ENCODE measurements at regions not wholly inside any gene's neighbourhood (a gene's known extent, or its start where the extent isn't known, plus 50 kb on each side); places are given as distances from the start of the nearest gene placed in this dataset.

DNA sequence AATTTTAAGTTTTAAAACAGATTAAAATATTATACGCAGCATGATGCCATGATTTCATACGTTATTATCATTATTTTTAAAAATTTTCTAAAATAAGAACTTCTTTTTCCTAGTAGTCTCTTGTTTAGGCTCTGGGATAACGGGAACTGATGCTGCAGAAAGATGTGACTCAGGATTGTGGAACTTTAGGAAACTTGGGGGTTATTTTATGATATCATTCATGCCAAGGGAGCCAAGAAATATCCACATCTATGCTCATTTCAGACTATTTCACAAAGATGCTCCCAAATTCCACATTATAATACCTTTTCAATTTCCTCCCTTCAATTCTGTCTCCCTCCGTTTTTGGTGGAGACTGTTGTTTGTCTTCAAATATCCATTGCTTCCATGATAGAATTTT is 236.4 kb downstream of the HS3ST3A1 start:
- no peaks in the 10 kb centered on the region for H3K9me3 Mint-ChIP-seq (ENCODE audit: unreplicated experiment)
- TF ChIP-seq, protein P1, sequence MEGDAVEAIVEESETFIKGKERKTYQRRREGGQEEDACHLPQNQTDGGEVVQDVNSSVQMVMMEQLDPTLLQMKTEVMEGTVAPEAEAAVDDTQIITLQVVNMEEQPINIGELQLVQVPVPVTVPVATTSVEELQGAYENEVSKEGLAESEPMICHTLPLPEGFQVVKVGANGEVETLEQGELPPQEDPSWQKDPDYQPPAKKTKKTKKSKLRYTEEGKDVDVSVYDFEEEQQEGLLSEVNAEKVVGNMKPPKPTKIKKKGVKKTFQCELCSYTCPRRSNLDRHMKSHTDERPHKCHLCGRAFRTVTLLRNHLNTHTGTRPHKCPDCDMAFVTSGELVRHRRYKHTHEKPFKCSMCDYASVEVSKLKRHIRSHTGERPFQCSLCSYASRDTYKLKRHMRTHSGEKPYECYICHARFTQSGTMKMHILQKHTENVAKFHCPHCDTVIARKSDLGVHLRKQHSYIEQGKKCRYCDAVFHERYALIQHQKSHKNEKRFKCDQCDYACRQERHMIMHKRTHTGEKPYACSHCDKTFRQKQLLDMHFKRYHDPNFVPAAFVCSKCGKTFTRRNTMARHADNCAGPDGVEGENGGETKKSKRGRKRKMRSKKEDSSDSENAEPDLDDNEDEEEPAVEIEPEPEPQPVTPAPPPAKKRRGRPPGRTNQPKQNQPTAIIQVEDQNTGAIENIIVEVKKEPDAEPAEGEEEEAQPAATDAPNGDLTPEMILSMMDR (IDR thresholded peaks at IDR 0.05; ENCODE audit: unreplicated experiment): no peak
- no peak for DNase-seq (ENCODE audit: low spot score)
- no peaks in the 10 kb centered on the region for H3K36me3 Mint-ChIP-seq (ENCODE audit: low read depth, unreplicated experiment)
- no peak overlapping the region for H3K27ac Mint-ChIP-seq (ENCODE audit: unreplicated experiment)
- H3K4me1 Mint-ChIP-seq (ENCODE audit: unreplicated experiment): no peaks in the 10 kb centered on the region
- no peak overlapping the region for H3K4me3 Mint-ChIP-seq (ENCODE audit: unreplicated experiment)
- peaks cover 1% of the 10 kb centered on the region for H3K27me3 Mint-ChIP-seq (ENCODE audit: unreplicated experiment)

DNA sequence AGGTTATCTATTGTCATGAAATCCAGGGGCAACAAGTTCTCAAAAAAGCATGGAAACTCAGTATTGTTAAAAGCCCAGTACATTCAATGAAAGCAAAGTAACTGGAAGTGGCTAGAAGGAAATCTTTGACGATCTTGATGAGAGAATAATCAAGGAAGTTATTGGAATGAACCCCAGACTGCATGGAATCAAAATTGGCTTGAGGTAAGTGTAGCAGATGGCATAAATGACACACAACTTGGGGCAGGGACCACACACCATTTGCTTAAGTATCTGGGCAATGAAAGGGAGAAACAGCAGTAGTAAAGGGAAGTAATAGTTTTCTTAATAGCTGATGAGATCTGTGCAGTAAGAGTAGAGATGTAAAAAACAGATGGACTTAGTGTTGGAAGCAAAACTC is 238.0 kb downstream of the HS3ST3A1 start:
- Mint-ChIP-seq H3K9me3 (ENCODE audit: unreplicated experiment) (no peaks in the 10 kb centered on the region), H3K36me3 (ENCODE audit: low read depth, unreplicated experiment) (no peaks in the 10 kb centered on the region), H3K4me1 (ENCODE audit: unreplicated experiment) (no peaks in the 10 kb centered on the region), H3K4me3 (ENCODE audit: unreplicated experiment) (no peak overlapping the region), H3K27ac (ENCODE audit: unreplicated experiment) (no peak overlapping the region), H3K27me3 (ENCODE audit: unreplicated experiment) (no peaks in the 10 kb centered on the region)
- DNase-seq (ENCODE audit: low spot score): no peak
- TF ChIP-seq, protein P1 (IDR thresholded peaks at IDR 0.05; ENCODE audit: unreplicated experiment): no peak

- no peak for DNase-seq (ENCODE audit: low spot score)
- H3K9me3 Mint-ChIP-seq (ENCODE audit: unreplicated experiment): no peaks in the 10 kb centered on the region
- no peaks in the 10 kb centered on the region for H3K27me3 Mint-ChIP-seq (ENCODE audit: unreplicated experiment)
- H3K4me3 Mint-ChIP-seq (ENCODE audit: unreplicated experiment): no peak overlapping the region
- TF ChIP-seq, protein P1 (IDR thresholded peaks at IDR 0.05; ENCODE audit: unreplicated experiment): no peak
- no peaks in the 10 kb centered on the region for H3K4me1 Mint-ChIP-seq (ENCODE audit: unreplicated experiment)
- H3K36me3 Mint-ChIP-seq (ENCODE audit: low read depth, unreplicated experiment): no peaks in the 10 kb centered on the region
- no peak overlapping the region for H3K27ac Mint-ChIP-seq (ENCODE audit: unreplicated experiment)
Measured at GRCh38 chr17:13362341-13363122, 239.2 kb downstream of the HS3ST3A1 start.

DNA sequence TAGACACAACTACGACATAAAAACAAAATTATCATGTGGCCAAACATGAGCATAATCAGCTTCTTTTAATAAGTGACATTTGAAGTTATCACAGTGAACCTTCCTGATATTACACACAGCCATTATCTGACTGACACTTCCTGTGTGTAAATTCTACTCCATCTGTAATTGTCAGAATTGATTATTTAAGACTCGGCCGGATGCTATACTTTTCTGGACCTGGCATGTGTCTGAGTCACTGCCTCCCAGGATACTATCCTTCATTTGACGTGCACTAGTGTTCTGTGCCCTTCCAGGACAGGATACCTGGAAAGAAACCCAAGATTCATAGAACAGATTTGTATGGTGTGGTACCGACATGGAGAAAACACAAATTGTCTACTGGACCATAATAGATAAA is 242.0 kb downstream of the HS3ST3A1 start:
- Mint-ChIP-seq H3K9me3 (ENCODE audit: unreplicated experiment) (no peaks in the 10 kb centered on the region), H3K27me3 (ENCODE audit: unreplicated experiment) (no peaks in the 10 kb centered on the region), H3K27ac (ENCODE audit: unreplicated experiment) (no peak overlapping the region), H3K4me1 (ENCODE audit: unreplicated experiment) (no peaks in the 10 kb centered on the region), H3K36me3 (ENCODE audit: low read depth, unreplicated experiment) (no peaks in the 10 kb centered on the region), H3K4me3 (ENCODE audit: unreplicated experiment) (no peak overlapping the region)
- no peak for DNase-seq (ENCODE audit: low spot score)
- TF ChIP-seq, protein P1 (IDR thresholded peaks at IDR 0.05; ENCODE audit: unreplicated experiment): no peak

- no peaks in the 10 kb centered on the region for H3K36me3 Mint-ChIP-seq (ENCODE audit: low read depth, unreplicated experiment)
- H3K9me3 Mint-ChIP-seq (ENCODE audit: unreplicated experiment): no peaks in the 10 kb centered on the region
- H3K4me1 Mint-ChIP-seq (ENCODE audit: unreplicated experiment): no peaks in the 10 kb centered on the region
- H3K27ac Mint-ChIP-seq (ENCODE audit: unreplicated experiment): no peak overlapping the region
- TF ChIP-seq, protein P1 (IDR thresholded peaks at IDR 0.05; ENCODE audit: unreplicated experiment): no peak
- no peak for DNase-seq (ENCODE audit: low spot score)
- H3K4me3 Mint-ChIP-seq (ENCODE audit: unreplicated experiment): no peak overlapping the region
- H3K27me3 Mint-ChIP-seq (ENCODE audit: unreplicated experiment): no peaks in the 10 kb centered on the region
Measured at GRCh38 chr17:13355054-13355453, 246.7 kb downstream of the HS3ST3A1 start.
